H9 (cell line): ENCODE measurements at regions not wholly inside any gene's neighbourhood (a gene's known extent, or its start where the extent isn't known, plus 50 kb on each side); places are given as distances from the start of the nearest gene placed in this dataset.

Source experiments
- DNase-seq: peaks from one replicate; pipeline ENCODE4 v3.0.0-alpha.2; 2017
- H2AFZ ChIP-seq: one replicate; pipeline ENCODE4 v1.6.1; 2013; ENCODE audit warnings: mild to moderate bottlenecking, low read length, control low read depth, moderate library complexity
- H2AK5ac ChIP-seq: 2 replicates; pipeline ENCODE4 v1.6.1; 2013; ENCODE audit warnings: low read length, control low read depth, mixed read lengths; ENCODE audit not compliant: insufficient read length
- H2BK120ac ChIP-seq: one replicate; pipeline ENCODE4 v1.6.1; 2013; ENCODE audit warnings: low read depth, mild to moderate bottlenecking, low read length, control low read depth, inconsistent platforms; ENCODE audit not compliant: poor library complexity, severe bottlenecking
- H2BK12ac ChIP-seq: 2 replicates; pipeline ENCODE4 v1.6.1; 2013; ENCODE audit warnings: low read length, control low read depth, mixed read lengths, low read depth; ENCODE audit not compliant: insufficient read length
- H2BK15ac ChIP-seq: 2 replicates; pipeline ENCODE4 v1.6.1; 2013; ENCODE audit warnings: low read depth, low read length, control low read depth
- H2BK20ac ChIP-seq: one replicate; pipeline ENCODE4 v1.6.1; 2013; ENCODE audit warnings: low read depth, mild to moderate bottlenecking, low read length, control low read depth, inconsistent platforms; ENCODE audit not compliant: poor library complexity, severe bottlenecking
- H2BK5ac ChIP-seq: 2 replicates; pipeline ENCODE4 v1.6.1; 2013; ENCODE audit warnings: low read length, control low read depth, mixed read lengths; ENCODE audit not compliant: insufficient read length
- H3K14ac ChIP-seq: 2 replicates; pipeline ENCODE4 v1.6.1; 2013; ENCODE audit warnings: low read length, control low read depth; ENCODE audit not compliant: insufficient read depth
- H3K18ac ChIP-seq: 2 replicates; pipeline ENCODE4 v1.6.1; 2013; ENCODE audit warnings: low read depth, mild to moderate bottlenecking, mixed read lengths, low read length, control low read depth; ENCODE audit not compliant: insufficient read length
- H3K23ac ChIP-seq: 2 replicates; pipeline ENCODE4 v1.6.1; 2013; ENCODE audit warnings: low read length, control low read depth, mixed read lengths, low read depth; ENCODE audit not compliant: insufficient read length
- H3K23me2 ChIP-seq: 2 replicates; pipeline ENCODE4 v1.6.1; 2013; ENCODE audit warnings: low read depth, mild to moderate bottlenecking, mixed read lengths, low read length, control low read depth; ENCODE audit not compliant: insufficient read length, poor library complexity, severe bottlenecking
- H3K27ac ChIP-seq: 2 replicates; pipeline ENCODE4 v1.5.1; 2013; ENCODE audit warnings: low read length, control low read depth, mixed read lengths, low read depth; ENCODE audit not compliant: insufficient read length
- H3K27me3 ChIP-seq: 2 replicates; pipeline ENCODE4 v1.6.1; 2013; ENCODE audit warnings: low read length, control low read depth, inconsistent platforms; ENCODE audit not compliant: insufficient read depth
- H3K4ac ChIP-seq: 2 replicates; pipeline ENCODE4 v1.6.1; 2013; ENCODE audit warnings: low read depth, mild to moderate bottlenecking, control low read depth, inconsistent platforms, low read length, moderate library complexity
- H3K4me1 ChIP-seq: 2 replicates; pipeline ENCODE4 v1.6.1; 2013; ENCODE audit warnings: low read length, control low read depth, inconsistent platforms; ENCODE audit not compliant: insufficient read depth
- H3K4me2 ChIP-seq: 2 replicates; pipeline ENCODE4 v1.6.1; 2013; ENCODE audit warnings: low read length, control low read depth, mixed read lengths; ENCODE audit not compliant: insufficient read length, insufficient read depth
- H3K56ac ChIP-seq: 2 replicates; pipeline ENCODE4 v1.6.1; 2013; ENCODE audit warnings: low read depth, mild to moderate bottlenecking, mixed read lengths, low read length, control low read depth; ENCODE audit not compliant: insufficient read length
- H3K79me1 ChIP-seq: 2 replicates; pipeline ENCODE4 v1.6.1; 2013; ENCODE audit warnings: low read depth, mild to moderate bottlenecking, moderate library complexity, low read length, control low read depth, inconsistent platforms; ENCODE audit not compliant: insufficient read depth, poor library complexity, severe bottlenecking
- H3K79me2 ChIP-seq: 2 replicates; pipeline ENCODE4 v1.6.1; 2013; ENCODE audit warnings: low read length, control low read depth, inconsistent platforms; ENCODE audit not compliant: insufficient read depth
- H3K9ac ChIP-seq: 2 replicates; pipeline ENCODE4 v1.6.1; 2013; ENCODE audit warnings: low read length, control low read depth, mixed read lengths; ENCODE audit not compliant: insufficient read length; ENCODE audit errors: extremely low read depth
- H3K9me3 ChIP-seq: one replicate; pipeline ENCODE4 v1.6.1; 2013; ENCODE audit warnings: low read depth, low read length, inconsistent platforms; ENCODE audit not compliant: control insufficient read depth
- H3T11ph ChIP-seq: one replicate; pipeline ENCODE4 v1.6.1; 2013; ENCODE audit warnings: mild to moderate bottlenecking, low read length, control low read depth, inconsistent platforms
- H4K20me1 ChIP-seq: one replicate; pipeline ENCODE4 v1.6.1; 2013; ENCODE audit not compliant: control insufficient read depth, insufficient read length, insufficient read depth
- H4K5ac ChIP-seq: 2 replicates; pipeline ENCODE4 v1.6.1; 2013; ENCODE audit warnings: low read depth, mild to moderate bottlenecking, mixed read lengths, low read length, control low read depth; ENCODE audit not compliant: insufficient read length
- H4K8ac ChIP-seq: replicated peaks from 2 replicates; pipeline ENCODE4 v1.6.1; 2013; ENCODE audit warnings: low read length, control low read depth, mixed read lengths, low read depth; ENCODE audit not compliant: insufficient read length
- H4K91ac ChIP-seq: 2 replicates; pipeline ENCODE4 v1.6.1; 2013; ENCODE audit warnings: low read depth, mild to moderate bottlenecking, moderate library complexity, mixed read lengths, low read length, control low read depth; ENCODE audit not compliant: insufficient read length
- H3K27ac Mint-ChIP-seq, 3 experiments: 2 replicates in 2 of 3; 3 replicates in 1 of 3; pipeline ENCODE4 v1.8.0; 2020 to 2021; ENCODE audit warnings: mixed read lengths in 3 of 3, mild to moderate bottlenecking in 1 of 3, moderate library complexity in 1 of 3
- H3K27me3 Mint-ChIP-seq: 2 replicates; pipeline ENCODE4 v1.8.0; 2021; ENCODE audit warnings: low read depth, mild to moderate bottlenecking, moderate library complexity, mixed read lengths
- H3K36me3 Mint-ChIP-seq, 3 experiments: 2 replicates in 2 of 3; 3 replicates in 1 of 3; pipeline ENCODE4 v1.8.0; 2020 to 2021; ENCODE audit warnings: low read depth in 3 of 3, mixed read lengths in 3 of 3; ENCODE audit not compliant: insufficient read depth in 1 of 3
- H3K4me1 Mint-ChIP-seq, 2 experiments: 2 replicates each; pipeline ENCODE4 v1.8.0; 2020; ENCODE audit warnings: mixed read lengths in 2 of 2
- H3K4me3 Mint-ChIP-seq, 2 experiments: 2 replicates in 1 of 2; 3 replicates in 1 of 2; pipeline ENCODE4 v1.8.0; 2020 to 2021; ENCODE audit warnings: mild to moderate bottlenecking in 2 of 2, mixed read lengths in 2 of 2, moderate library complexity in 1 of 2
- H3K9me3 Mint-ChIP-seq, 2 experiments: 2 replicates in 1 of 2; 3 replicates in 1 of 2; pipeline ENCODE4 v1.8.0; 2020; ENCODE audit warnings: mild to moderate bottlenecking in 2 of 2, mixed read lengths in 2 of 2, moderate library complexity in 1 of 2
- CTCF ChIP-seq: fragments of 200-600 bp; sonication (generic); conservative IDR thresholded peaks from 3 replicates; pipeline ENCODE4 v1.8.0; 2021; ENCODE audit warnings: antibody characterized with exemption, mild to moderate bottlenecking
- WGBS: extraction: QIAGEN DNeasy Blood & Tissue Kit; methylation state at CpG from one replicate; pipeline ENCODE4 v1.1.7; 2013; ENCODE audit warnings: missing lambda C conversion rate, low lambda C conversion rate, mixed read lengths; ENCODE audit not compliant: insufficient read length; ENCODE audit errors: extremely low coverage; 5-methylcytosine and 5-hydroxymethylcytosine counted together

- Histone ChIP-seq H3K27ac (no peak overlapping the region), H4K8ac (no peak overlapping the region), H3K4me2 (no peak overlapping the region), H2BK20ac (no peak overlapping the region), H3K4ac (no peak overlapping the region), H2BK5ac (no peak overlapping the region), H3T11ph (no peak overlapping the region), H3K4me1 (peaks cover 2% of the 10 kb centered on the region; the same call in 1 of the 2 replicates), H4K5ac (no peak overlapping the region), H3K18ac (no peak overlapping the region), H3K23ac (no peak overlapping the region), H3K27me3 (no peaks in the 10 kb centered on the region), H3K14ac (no peak overlapping the region), H4K20me1 (no peaks in the 10 kb centered on the region), H3K9ac (no peak overlapping the region), H2BK15ac (no peak overlapping the region), H3K56ac (no peak overlapping the region), H3K79me1 (no peaks in the 10 kb centered on the region), H2BK12ac (no peak overlapping the region), H3K79me2 (no peaks in the 10 kb centered on the region), H3K9me3 (no peaks in the 10 kb centered on the region), H4K91ac (no peak overlapping the region), H2AK5ac (no peak overlapping the region), H3K23me2 (no peaks in the 10 kb centered on the region), H2BK120ac (no peak overlapping the region), H2AFZ (no peak overlapping the region)
- peaks cover 4% of the 10 kb centered on the region in 2 experiments; a peak in 4 of 5 replicates for H3K9me3 Mint-ChIP-seq
- no peak for DNase-seq
- H3K36me3 Mint-ChIP-seq: 0 out of 7 replicates have a peak, but pooled peaks cover 0 to 3% (median 2%) of the 10 kb centered on the region in 3 experiments
- H3K4me3 Mint-ChIP-seq: no peak overlapping the region
- H3K27me3 Mint-ChIP-seq: no peaks in the 10 kb centered on the region
- H3K27ac Mint-ChIP-seq: no peak overlapping the region
- TF ChIP-seq CTCF: no peak
- WGBS: no CpG with 5 or more reads among the region's 2 CpGs
- peaks cover 15 to 29% of the 10 kb centered on the region in 2 experiments for H3K4me1 Mint-ChIP-seq
These were observed 212.7 kb upstream of the MIR17HG start for GRCh38 chr13:91134803-91135184.
